GM19455 (cell line): ENCODE measurements at regions not wholly inside any gene's neighbourhood (a gene's known extent, or its start where the extent isn't known, plus 50 kb on each side); places are given as distances from the start of the nearest gene placed in this dataset.

Source experiments
- ATAC-seq: cut with Tn5 transposase; IDR thresholded peaks from one replicate; pipeline ENCODE4 v1.9.1; 2021; ENCODE audit not compliant: unreplicated experiment

DNA sequence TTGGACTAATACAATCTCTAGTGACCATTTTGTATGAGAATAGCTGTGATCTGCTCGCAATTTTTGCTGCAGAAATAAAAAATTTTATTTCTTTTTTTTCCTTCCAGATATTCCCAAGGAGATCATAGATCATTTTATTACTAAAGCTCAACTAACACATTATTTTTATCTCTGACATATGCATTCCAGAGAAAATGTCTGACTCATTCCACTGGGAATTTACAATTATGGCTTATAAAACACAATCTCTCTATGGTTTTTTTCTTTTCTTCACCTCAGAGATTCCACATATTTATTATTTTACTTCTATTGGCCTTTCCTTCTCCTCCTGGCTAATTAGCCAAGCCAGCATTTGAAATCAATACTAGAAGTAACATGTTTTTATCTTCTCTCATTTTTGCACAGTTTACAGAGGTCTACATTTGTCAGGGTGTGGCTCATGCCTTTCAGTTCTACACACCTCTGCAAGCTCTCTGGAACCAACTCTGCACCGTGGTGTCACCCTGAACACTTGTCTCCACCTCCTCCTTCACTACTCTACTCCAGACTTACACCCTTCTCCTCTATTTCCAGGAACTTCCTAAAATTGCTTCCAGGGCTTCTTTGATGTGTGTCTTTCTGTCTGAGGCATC is 59.8 kb upstream of the GPM6A start:
- ATAC-seq: no peak

DNA sequence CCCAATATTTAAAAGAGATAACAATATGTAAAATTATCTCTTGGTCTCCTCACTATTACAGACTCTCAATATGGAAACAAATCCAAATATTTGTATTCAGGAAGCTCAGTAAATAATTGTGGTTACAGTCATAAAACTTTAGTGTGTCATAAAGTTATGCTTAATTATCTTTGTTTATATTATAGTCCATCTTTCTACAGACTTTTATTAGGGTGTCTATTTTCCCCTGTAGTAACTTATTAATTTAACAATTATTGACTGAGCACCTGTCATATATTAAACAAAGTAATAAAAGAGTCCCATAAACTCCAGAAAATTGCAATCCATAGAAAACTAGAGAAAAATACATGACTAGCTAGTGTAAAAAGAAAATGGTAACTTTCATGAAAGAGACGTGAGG is 61.6 kb upstream of the GPM6A start:
- no peak for ATAC-seq

DNA sequence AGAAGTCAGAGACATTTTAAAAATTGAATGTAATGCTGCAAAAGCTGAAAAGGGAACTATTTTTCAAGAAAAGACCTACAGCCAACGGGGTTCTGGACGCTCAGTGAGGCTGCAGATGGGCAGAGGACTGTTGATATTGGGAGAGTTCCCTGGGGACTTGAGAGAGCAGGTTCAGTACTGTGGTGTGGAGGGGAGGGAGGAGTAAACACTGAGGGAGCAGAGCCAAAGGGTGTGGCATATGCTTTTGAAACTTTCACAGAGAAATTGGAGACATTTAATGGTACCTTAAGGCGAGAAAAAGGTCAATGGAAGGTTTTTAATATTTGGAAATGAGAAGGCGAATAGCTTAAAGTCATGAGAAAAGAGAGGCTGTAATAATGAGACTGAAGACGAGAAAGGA is 62.2 kb upstream of the GPM6A start:
- ATAC-seq: no peak

DNA sequence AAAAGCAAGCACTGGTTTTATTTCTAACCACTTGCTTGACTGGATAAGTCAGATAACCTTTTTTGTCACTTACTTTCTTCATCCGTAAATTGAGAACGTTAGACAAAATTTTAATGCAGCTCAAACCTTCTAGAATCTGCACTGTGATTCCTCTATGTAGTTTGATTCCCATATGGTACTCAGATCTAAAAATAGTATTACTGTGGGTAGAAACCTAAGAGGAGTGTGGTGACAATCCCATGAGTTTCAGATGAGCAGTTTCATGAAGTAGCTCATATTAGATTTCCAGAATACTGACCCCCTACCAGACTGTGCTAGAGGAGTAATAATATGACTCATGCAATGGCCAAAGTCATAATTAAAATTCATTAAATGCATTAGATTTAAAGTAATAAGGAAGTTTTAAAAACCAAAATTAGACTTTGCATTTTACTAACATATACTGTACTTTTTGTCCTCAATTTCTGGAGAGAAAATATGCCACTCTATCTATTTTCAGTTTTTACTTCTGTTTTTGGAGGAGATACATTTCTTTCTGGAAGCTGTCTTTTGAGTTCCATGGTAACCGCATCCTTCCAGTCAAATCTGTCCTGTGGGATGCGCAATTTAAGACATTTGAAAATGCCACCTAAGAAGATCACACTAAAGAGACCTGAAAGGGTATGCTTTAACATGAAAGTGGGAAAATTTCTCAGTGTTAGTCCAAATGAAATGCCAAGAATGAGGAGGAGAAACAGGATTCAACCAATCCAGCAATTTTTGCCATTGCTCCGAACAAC is 64.1 kb upstream of the GPM6A start:
- no peak for ATAC-seq

DNA sequence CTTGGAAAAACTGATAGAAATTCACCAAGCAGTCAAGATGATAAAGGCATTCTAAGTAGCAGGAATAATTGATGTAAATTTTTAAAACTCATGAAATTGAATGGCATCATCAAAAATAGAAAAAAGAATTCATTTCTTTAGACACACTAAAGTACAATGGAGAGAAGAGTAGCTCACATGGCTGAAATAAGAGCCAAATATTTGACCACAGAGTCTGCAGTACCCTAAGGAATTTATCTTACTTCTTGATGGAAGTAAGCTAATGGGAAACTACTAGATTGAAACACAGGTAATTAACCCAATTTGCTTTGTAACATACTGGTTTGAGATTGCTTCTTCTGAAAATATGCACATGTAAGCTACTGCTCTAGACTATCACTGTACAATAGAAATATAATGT is 70.8 kb upstream of the GPM6A start:
- ATAC-seq: no peak

DNA sequence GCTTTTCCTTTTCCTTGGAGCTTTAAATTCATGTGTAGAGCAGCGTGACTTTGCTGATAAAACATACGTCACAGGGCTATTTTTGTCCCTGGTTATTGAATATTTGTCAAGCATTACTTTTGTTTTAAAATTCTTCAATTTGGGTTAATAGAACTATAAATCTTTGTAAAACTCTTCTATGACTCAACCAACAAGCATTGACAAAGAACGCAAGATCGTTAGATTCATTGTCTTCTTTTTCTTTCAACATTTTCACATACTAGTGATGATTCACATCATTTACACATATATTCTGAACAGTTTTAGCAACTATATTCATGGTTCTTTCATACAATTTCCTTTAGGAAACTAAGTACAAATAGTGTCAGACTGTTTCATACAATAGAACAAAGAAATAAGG is 72.0 kb upstream of the GPM6A start:
- ATAC-seq: no peak

DNA sequence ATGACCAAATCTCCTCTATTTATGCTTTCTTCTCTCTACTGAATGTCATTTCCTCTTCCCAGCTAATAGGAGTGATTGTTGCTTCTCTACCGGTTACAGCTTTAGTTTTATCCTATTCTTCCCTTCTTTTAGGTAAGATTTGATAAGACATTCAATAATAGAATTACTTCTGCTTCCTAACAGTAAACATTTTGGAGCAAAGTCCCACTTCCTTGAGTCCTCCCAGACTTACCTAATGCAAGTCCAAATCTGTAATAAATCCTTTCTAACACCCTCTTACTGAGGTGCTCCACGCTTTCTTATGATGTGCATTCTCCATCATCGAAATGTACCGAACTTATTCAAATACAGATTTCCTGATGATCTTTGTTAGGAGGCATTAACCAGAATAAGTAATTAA is 79.2 kb upstream of the GPM6A start:
- no peak for ATAC-seq

DNA sequence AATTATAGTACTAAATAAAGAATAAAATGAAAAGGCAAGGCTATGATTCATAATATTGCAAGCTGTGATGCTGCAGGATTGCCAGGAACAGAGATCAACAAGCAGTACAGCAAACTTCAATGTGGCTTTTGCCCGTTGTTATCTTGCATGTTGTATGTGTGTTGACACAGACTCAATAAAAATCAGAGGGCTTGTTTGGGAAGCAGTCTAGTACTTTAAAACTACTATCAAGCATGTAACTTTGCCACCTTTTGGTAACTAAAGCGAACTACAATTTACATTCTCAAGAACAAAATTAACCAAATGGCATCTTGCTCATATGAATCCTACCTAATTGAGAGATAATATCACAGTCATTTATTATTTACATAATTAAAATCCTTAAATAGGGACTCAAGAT is 79.8 kb upstream of the GPM6A start:
- ATAC-seq: peak; percentile 66

DNA sequence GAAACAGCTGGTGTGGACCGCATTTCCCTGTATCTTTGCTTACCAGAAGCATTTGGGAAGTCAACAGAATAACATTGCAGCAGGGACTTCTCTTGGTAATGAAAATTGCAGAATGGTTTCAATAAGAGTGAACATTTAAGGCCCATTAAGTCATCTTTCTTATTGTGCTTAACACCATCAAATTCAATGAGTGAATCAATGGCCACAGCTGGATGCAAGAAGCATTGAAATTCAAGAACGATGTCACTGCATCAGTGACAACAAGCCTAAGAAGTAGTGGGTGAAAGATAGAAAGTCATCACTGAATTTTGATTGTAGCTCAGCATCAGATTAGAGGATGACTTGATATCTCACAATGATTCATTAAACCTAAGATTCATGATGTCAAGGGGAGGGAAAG is 93.9 kb upstream of the GPM6A start:
- ATAC-seq: no peak

DNA sequence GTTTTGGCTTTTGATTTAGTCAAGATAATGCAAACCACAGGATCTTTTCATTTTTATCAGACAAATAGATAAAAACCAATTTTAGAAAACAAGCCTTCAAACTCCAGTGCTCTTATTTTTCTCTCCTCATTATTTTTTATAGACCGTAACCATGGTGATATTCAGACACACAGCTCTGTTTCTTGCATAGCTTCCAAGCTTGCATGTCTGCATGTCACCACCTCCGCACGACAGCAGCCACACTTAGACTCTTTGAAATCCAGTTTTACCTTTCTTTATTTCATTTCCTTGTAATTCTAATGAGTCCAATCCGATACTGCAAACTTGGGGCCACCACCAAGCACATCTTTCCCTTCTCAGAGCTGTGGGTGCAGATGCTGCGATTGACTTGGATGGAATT is 94.3 kb upstream of the GPM6A start:
- ATAC-seq: no peak

DNA sequence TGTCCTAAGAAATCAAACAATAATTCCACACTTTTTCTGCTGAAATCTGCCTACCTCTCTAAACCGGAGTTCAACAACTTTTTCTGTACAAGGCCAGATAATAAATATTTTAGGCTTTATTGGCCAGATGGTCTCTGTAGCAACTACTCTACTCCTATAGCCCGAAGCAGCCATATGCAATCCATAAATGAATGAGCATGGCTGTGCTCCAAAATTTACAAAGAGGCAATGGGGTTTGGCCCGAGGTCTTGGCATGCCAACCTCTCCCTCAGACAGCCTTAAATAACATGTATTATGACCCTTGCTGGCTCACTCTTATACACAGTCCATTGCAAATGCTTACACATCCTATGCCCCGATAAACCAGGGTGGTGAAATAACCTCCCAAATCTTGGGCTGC is 98.6 kb upstream of the GPM6A start:
- ATAC-seq: no peak

DNA sequence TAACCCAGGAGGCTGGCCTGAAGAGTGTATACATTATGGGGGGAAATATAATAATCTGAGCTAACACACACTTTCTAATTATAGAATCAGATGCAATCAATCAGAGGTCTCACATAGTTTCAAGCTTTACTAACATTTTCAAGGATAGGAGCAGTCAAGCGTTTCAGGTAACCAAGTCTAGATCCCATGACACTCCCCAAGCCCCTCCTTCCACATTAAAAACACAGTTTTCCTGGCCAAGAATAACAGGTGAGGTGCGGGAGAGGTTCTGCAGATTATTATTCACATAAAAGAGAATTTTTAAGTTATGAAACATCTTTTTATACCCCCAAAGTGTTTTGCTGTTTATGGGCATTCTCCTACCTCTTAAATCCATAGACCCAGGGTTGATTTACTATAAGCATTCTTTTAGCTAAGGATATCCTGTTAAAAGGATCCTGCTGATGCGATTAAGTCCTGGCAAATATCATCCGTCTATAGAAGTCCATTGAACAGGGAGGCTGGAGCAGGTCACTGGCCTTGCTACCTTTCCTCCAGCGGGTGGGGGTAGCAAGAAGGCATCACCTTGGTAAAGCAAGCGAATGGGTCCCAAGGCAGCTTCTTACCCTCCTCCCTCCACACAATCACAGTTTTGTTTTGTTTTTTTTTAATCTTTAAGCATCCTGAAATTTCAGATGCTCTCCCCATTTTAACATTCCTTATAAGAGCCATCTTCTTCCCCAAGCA is 104.7 kb upstream of the GPM6A start:
- ATAC-seq: no peak

DNA sequence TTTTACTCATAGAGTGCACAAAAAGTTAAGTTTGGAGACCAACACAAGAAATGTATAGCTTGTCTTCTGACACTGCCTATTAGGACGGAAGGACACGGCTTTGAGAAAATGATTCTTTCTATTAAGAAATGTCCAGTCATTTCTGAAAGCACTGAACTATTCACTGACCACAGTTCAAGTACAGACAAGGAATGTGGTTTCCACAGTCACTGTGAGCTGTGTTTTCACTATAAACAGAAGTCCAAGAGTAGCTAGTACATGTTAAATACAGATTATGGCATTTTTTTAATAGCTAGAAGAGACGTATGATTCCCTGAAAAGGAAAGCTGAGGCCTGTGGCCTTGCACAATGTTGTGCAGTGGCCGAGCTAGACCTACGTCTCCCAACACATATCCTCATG is 115.1 kb upstream of the GPM6A start:
- ATAC-seq: peak; percentile 76

DNA sequence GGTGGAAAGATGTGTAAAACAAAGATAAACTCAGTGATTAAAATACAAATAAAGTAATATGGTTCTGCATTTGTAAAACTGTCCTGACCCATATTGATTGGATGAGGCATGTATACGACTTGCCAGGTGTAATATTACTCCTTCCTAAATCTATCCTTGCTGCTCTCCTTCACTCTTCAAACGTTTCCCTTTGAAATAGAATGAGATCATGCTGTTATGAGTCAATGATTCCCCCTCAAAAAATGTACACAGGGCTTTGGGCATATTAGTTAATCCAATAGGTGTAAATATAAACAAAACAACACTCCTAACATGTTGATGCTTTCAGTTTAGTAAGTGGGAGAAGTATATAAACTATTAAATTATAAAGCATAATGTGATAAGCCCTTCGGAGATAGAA is 117.4 kb upstream of the GPM6A start:
- no peak for ATAC-seq

DNA sequence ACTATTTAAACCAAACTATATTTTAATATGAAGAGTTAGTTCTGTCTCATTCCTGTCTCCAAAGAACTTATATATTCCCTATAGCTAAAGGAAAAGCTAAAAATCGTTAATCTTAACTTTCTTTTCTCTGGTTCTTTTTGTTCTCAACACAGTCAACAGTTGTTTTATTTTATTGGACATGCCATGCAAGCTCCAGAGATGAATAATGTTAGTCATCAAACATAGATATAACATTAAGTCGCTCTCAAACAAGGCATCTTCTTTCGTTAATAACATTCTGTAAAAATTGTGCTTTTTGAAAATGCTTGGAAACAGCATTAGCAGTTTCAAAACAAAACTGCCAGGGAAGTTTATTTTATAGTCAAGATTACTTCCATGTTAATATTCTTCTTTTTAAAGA is 117.9 kb upstream of the GPM6A start:
- no peak for ATAC-seq

DNA sequence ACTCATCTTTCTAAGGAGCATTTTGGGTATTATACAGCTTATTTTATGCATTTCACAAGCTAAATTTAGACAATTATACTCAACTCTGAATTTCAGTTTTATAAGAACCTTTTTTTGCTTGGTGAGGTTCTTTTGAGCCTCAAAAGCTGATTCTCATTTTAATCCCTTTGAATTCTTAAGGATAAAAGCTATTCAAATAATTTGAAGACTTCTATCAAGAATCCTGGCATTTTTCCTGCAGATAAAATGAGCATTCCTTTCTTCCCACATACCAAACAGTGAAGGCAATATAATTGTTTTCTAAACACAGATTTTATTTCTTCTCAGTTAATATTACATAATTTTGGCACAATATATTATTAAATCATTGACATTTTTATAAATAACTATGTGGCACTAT is 118.4 kb upstream of the GPM6A start:
- no peak for ATAC-seq

DNA sequence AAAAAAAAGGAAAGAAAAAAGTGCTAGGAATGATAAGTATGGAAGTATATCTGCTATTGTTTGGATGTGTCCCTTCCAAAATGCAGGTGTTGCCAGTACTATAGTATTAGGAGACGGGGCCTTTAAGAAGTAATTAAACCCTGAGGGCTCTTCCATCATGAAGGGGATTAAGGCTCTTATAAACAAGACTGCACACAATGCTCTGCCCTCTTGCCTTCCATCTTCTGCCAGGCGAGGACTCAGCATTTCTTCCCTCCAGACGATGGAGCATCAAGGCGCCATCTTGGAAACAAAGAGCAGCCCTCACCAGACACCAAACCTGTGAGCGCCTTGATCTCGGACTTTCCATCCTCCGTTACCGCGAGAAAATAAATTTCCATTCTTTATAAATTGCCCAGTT is 120.1 kb upstream of the GPM6A start:
- no peak for ATAC-seq

DNA sequence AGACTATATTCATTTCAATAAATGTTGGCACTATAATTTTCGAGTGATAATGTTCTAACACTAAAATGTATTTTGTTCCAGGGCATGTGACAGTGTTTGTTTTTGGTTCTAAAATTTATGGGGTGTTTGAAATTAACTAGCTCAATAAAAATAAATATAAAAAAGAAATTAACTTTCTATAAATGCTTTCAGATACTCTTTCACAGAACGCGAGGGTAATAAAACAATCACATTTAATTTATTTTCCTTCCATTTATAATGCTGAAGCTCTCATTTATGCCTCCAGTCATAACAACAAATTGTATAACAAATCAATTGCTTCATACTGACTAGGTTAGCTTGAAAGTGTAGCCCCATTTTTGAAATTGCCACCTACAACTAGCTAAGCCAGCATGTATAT is 122.4 kb upstream of the GPM6A start:
- ATAC-seq: no peak

DNA sequence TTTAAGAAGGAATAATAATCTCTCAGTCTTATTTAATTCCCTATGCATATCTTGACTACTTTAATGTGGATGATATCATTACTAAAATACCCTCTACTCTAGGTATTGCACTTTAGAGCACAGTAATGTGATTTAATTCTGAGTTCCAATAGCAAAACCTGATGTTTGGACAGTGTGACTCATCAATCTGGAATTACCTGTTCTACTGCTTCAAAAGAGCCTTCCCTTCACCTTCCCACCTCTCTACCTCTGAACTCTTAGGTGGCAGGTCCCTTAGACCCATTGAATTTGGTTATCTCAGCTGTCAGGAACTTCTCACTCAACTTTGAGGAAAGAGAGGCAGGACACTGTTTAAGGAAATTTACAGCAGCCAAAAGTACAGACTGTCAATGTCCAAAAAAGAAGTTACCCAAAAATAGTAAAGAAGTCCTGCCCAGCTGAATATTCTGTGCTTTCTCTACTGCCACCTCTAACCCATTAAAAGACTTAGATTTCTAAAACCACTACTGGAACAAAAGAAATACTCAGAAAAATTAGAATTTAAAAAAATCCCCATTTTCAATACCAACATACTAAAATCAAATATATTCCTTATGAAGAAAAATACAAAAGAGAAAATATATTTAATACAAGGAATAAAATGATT is 123.1 kb upstream of the GPM6A start:
- ATAC-seq: no peak

DNA sequence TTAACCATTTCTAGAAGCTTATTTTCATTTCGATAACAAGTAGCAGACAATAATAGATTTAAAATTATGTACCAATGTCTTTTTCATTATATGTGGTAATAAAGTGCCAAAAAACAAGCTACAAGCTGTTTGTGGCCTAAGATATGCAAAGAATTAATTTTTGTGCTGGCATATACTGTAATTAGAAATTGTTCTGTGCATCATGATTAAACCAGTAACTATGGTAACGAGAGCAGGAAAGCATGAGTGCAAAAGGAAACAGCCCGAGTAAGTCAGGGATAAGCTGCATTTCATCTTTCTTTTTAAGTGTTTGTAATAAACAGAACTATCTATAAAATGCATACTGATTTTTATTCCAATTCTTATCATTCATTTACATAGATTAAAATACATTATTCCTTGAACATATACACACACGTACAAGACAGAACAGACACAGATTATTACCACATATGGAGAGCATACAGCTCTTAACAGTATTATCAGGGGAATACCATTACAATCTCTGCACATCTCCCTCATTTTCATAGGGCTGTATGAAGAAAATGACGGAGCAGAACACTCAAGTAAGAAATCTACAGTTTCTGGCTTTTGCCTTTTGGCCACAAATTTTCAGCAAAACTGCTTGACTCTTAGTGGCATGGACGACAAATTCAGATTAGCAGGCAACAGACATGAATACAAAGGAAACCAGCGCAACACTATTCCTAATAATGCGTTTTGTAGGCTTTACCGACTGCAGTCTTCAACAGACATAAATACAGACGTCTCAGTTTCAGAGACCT is 121.3 kb upstream of the WDR17 start:
- no peak for ATAC-seq

DNA sequence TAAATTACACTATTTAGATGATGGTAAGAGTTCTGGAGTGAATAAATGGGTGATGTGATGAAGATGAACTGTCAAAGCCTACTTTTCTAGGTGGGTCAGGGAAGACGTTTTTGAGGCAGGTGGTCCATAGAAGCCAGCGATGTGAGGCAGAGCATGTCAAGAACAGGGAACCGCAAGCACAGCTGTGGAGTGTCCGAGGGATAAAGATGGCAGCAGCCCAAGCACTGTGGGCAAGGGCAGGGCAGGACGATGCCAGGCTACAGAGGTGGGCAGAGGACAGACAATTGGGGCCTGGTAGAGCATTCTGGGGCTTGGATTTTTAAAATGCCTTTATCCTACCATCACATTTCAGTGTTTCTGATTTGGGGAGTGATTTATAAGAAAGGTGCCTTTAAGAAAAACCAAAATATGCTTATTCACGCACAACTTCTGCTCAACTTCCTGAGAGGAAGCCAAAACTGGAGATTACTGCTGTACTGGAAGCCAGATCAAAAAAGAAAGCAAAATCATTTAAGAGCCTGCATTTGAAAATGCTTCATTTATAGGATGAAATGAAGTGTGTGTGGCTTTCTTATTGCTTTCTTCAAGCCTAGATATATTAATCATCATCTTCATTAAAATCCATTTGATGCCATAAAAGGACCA is 119.0 kb upstream of the WDR17 start:
- no peak for ATAC-seq
